GM18909 (cell line): ENCODE measurements at regions not wholly inside any gene's neighbourhood (a gene's known extent, or its start where the extent isn't known, plus 50 kb on each side); places are given as distances from the start of the nearest gene placed in this dataset.

Experiments used
- ATAC-seq: cut with Tn5 transposase; IDR thresholded peaks from one replicate; pipeline ENCODE4 v1.9.1; 2021; ENCODE audit warnings: mild to moderate bottlenecking; ENCODE audit not compliant: unreplicated experiment, poor library complexity

GRCh38 chr2:5083402-5083801 lies 608.8 kb upstream of the SOX11 start:
- ATAC-seq: no peak

- no peak for ATAC-seq
These were observed 602.8 kb upstream of the SOX11 start for GRCh38 chr2:5089409-5089808.

- ATAC-seq: no peak
These were observed 599.1 kb upstream of the SOX11 start for GRCh38 chr2:5093056-5093455.

GRCh38 chr2:5093518-5093917 lies 598.7 kb upstream of the SOX11 start:
- no peak for ATAC-seq

- no peak for ATAC-seq
These were observed 598.0 kb upstream of the SOX11 start for GRCh38 chr2:5094192-5094591.

- ATAC-seq: no peak
These were observed 593.9 kb upstream of the SOX11 start for GRCh38 chr2:5098286-5098685.

- no peak for ATAC-seq
These were observed 589.4 kb upstream of the SOX11 start for GRCh38 chr2:5102823-5103222.

- no peak for ATAC-seq
These were observed 580.6 kb upstream of the SOX11 start for GRCh38 chr2:5111581-5111980.

- no peak for ATAC-seq
These were observed 573.1 kb upstream of the SOX11 start for GRCh38 chr2:5119046-5119445.

GRCh38 chr2:5121121-5121520 lies 571.1 kb upstream of the SOX11 start:
- no peak for ATAC-seq

- no peak for ATAC-seq
These were observed 570.5 kb upstream of the SOX11 start for GRCh38 chr2:5121642-5122041.

- ATAC-seq: no peak
These were observed 568.5 kb upstream of the SOX11 start for GRCh38 chr2:5123582-5124196.

- ATAC-seq: no peak
These were observed 567.0 kb upstream of the SOX11 start for GRCh38 chr2:5125017-5125730.

- no peak for ATAC-seq
These were observed 559.9 kb upstream of the SOX11 start for GRCh38 chr2:5132281-5132680.

GRCh38 chr2:5140347-5140746 lies 551.8 kb upstream of the SOX11 start:
- no peak for ATAC-seq

GRCh38 chr2:5144159-5144558 lies 548.0 kb upstream of the SOX11 start:
- ATAC-seq: no peak

- ATAC-seq: no peak
These were observed 547.1 kb upstream of the SOX11 start for GRCh38 chr2:5145053-5145452.

GRCh38 chr2:5145801-5146200 lies 546.4 kb upstream of the SOX11 start:
- no peak for ATAC-seq

GRCh38 chr2:5148392-5149085 lies 543.6 kb upstream of the SOX11 start:
- no peak for ATAC-seq

- ATAC-seq: no peak
These were observed 541.3 kb upstream of the SOX11 start for GRCh38 chr2:5150871-5151270.

GRCh38 chr2:5164776-5165525 lies 527.2 kb upstream of the SOX11 start:
- no peak for ATAC-seq
